Testis (tissue), 2 donors: ENCODE measurements at regions not wholly inside any gene's neighbourhood (a gene's known extent, or its start where the extent isn't known, plus 50 kb on each side); places are given as distances from the start of the nearest gene placed in this dataset.

Source experiments
- DNase-seq: peaks from one replicate; pipeline ENCODE4 v3.0.0-alpha.2; 2019
- H3K27ac ChIP-seq, 2 donors: fragments of 200-600 bp; sonication (generic); one replicate each; pipeline ENCODE4 v1.5.1; 2019
- H3K27me3 ChIP-seq: fragments of 200-600 bp; sonication (generic); one replicate; pipeline ENCODE4 v1.5.1; 2019
- H3K36me3 ChIP-seq: fragments of 200-600 bp; sonication (generic); one replicate; pipeline ENCODE4 v1.5.1; 2017; ENCODE audit warnings: low read depth; ENCODE audit errors: missing control alignments
- H3K4me1 ChIP-seq: fragments of 200-600 bp; sonication (generic); one replicate; pipeline ENCODE4 v1.5.1; 2019
- H3K4me3 ChIP-seq, 2 donors: fragments of 200-600 bp; sonication (generic); one replicate each; pipeline ENCODE4 v1.5.1; 2017 to 2019
- H3K9me3 ChIP-seq: fragments of 200-600 bp; sonication (generic); one replicate; pipeline ENCODE4 v1.5.1; 2017
- POLR2A ChIP-seq: fragments of 450-650 bp; IDR thresholded peaks from one replicate; pipeline ENCODE4 v1.6.1; 2017; ENCODE audit warnings: antibody characterized with exemption, mild to moderate bottlenecking, moderate library complexity
- WGBS, 2 donors: methylation state at CpG; one replicate each; pipeline ENCODE4 v1.1.5; 2018; 5-methylcytosine and 5-hydroxymethylcytosine counted together
- intact Hi-C: fragments of 100-400 bp; cut with DNase I; formaldehyde crosslinking; loops from one replicate; pipeline ENCODE4 v1.15.1; 2023; ENCODE audit warnings: low total_unique reads
- TF ChIP-seq, protein P1 (sequence below), 3 experiments: fragments of 450-650 bp in 2 of 3; fragments of 200-600 bp in 1 of 3; sonication (generic) in 1 of 3; IDR thresholded peaks; one replicate each; pipeline ENCODE4 v1.5.1; 2016 to 2019; ENCODE audit warnings: antibody characterized with exemption in 3 of 3, mild to moderate bottlenecking in 2 of 3, moderate library complexity in 1 of 3

DNA sequence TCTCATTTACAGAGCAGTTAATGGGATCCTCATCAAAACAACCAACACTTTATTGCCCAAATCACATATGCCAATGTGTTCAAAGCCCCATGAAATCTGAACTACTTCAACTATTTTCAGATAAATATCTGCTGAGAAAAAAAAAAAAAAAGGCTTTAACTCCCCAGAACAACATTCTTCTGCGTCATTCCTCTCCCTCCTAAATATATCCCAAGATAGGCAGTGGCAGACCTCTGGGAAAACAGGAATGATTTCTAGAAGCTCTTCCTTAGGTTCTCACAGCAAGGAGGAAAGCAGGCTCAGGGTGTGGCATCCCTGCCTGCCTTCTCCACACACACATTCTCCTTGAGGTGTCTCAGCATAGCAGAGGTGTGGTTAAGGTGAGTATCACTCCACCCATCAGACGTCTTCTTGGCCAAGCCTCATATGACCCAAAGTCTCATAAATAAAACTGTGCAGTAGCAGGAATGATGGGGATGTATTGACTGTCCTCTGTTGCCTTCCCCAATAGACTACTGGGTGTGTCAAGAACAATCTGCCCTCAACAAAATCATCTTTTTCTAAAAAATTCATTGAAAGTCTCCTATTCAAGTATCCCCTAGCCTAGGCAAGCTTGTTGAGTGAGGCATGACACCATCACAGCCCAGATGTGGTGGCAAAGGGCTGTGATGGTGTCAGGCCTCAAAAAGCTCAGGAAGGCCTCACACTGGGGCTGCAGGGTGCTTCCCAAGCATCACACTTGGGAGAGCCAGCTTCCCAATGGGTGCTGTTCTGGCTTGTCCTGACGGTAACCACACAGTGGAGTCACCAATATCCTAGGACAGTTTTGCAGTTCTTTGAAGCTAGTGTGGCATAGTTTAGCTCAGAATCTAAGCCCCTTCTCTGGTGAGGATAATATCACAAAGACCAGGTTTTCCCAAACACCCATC, 135.4 kb upstream of the SOX9 start:
- Histone ChIP-seq H3K4me1 (no peaks in the 10 kb centered on the region), H3K27ac (no peak overlapping the region), H3K4me3 (no peak overlapping the region), H3K27me3 (no peaks in the 10 kb centered on the region), H3K36me3 (no peaks in the 10 kb centered on the region), H3K9me3 (no peaks in the 10 kb centered on the region)
- 81 to 91% methylated on average over 3 of the region's 3 CpGs for WGBS, 2 donors
- intact Hi-C loops = no loop called here
- TF ChIP-seq POLR2A = no peak
- TF ChIP-seq, protein P1, sequence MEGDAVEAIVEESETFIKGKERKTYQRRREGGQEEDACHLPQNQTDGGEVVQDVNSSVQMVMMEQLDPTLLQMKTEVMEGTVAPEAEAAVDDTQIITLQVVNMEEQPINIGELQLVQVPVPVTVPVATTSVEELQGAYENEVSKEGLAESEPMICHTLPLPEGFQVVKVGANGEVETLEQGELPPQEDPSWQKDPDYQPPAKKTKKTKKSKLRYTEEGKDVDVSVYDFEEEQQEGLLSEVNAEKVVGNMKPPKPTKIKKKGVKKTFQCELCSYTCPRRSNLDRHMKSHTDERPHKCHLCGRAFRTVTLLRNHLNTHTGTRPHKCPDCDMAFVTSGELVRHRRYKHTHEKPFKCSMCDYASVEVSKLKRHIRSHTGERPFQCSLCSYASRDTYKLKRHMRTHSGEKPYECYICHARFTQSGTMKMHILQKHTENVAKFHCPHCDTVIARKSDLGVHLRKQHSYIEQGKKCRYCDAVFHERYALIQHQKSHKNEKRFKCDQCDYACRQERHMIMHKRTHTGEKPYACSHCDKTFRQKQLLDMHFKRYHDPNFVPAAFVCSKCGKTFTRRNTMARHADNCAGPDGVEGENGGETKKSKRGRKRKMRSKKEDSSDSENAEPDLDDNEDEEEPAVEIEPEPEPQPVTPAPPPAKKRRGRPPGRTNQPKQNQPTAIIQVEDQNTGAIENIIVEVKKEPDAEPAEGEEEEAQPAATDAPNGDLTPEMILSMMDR (IDR thresholded peaks at IDR 0.05) = no peak
- DNase-seq = no peak

DNA sequence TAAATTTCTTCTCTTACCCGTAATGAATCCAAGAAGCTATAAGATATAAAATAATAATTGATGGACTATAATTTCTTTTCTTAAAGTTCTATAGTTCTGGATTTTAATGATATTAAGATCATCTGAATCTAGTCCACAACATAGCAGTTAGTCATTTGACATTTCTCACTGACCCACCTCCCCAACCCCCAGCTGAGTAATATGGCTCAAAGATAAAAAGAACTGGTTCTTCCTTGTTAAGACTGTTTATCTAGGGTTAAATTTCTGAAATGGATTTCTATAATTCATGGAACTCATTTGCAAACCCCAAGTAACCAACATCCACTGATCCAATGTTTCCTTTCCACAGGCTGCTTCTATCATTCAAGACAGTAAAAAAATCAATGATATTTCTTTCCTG, 133.9 kb upstream of the SOX9 start:
- Histone ChIP-seq H3K4me1 (no peaks in the 10 kb centered on the region), H3K27me3 (no peaks in the 10 kb centered on the region), H3K27ac (no peak overlapping the region), H3K9me3 (no peaks in the 10 kb centered on the region), H3K4me3 (no peak overlapping the region), H3K36me3 (no peaks in the 10 kb centered on the region)
- intact Hi-C loops = no loop called here
- WGBS, 2 donors = 96 to 97% methylated on average over 1 of the region's 1 CpG
- TF ChIP-seq, protein P1 (IDR thresholded peaks at IDR 0.05) = no peak
- TF ChIP-seq POLR2A = no peak
- DNase-seq = no peak

DNA sequence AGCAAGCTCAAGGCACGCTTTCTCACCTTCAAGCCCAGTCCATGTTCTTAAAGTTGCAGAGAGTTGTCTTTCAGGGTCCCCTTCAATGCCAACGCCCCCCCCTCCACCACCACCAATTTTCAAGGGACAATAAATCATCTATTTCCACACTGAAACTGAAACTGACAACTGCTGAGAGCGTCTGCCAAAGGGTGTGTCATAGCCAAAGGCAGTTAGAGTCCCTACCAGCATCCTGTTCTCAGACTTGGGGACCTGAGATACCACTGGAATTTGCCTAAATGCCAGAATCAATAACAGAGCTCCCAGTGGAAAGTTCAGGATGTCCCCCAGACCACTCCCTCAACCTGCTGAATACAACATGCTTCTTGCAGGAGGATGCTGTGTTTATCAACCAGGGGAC, 133.2 kb upstream of the SOX9 start:
- intact Hi-C loops = no loop called here
- no peak overlapping the region for H3K27ac ChIP-seq
- TF ChIP-seq, protein P1 (IDR thresholded peaks at IDR 0.05) = no peak
- TF ChIP-seq POLR2A = no peak
- no peak for DNase-seq
- no peak overlapping the region for H3K4me3 ChIP-seq
- H3K9me3 ChIP-seq = no peaks in the 10 kb centered on the region
- no peaks in the 10 kb centered on the region for H3K4me1 ChIP-seq
- H3K27me3 ChIP-seq = no peaks in the 10 kb centered on the region
- no peaks in the 10 kb centered on the region for H3K36me3 ChIP-seq
- WGBS, 2 donors = 47 to 58% methylated on average over 3 of the region's 3 CpGs

DNA sequence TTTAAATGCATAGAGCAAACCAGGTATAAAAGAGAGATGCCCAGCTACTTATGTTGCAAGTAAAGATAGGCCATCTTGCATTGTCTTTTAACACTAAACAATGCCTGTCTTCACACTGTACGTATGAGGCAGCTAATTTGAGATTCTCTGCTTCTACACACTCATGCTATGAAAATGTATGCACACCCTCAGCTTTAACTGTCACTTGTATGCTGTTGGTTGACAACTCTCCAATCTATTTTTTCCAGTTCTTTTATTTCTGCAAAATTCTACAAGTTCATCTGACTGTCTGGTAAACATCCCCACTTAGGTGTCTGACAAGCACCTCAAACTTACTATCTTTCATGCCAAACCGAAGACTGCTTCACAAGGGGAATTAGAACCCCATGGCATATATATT, 131.7 kb upstream of the SOX9 start:
- WGBS, 2 donors = 79 to 81% methylated on average over 2 of the region's 2 CpGs
- no peak for DNase-seq
- TF ChIP-seq, protein P1 (IDR thresholded peaks at IDR 0.05) = no peak
- TF ChIP-seq POLR2A = no peak

DNA sequence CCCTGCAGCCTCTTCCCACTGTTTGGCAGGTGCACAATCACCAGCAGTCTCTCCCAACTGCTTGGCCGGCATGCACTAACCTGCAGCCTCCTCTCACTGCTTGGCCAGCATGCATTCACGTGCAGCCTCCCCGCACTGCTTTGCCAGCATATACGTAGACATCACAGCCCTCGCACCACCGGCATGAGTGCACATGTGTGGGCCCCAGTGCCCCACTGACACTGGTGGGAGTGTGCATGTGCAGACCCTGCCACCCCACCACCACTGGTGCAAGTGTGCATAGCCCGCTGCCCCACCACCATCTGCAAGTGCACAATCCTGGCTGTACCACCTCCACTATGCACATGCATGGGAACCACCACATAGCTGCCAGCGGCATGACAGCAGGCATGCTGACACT, 127.5 kb upstream of the SOX9 start:
- no peaks in the 10 kb centered on the region for H3K27me3 ChIP-seq
- H3K36me3 ChIP-seq = no peaks in the 10 kb centered on the region
- intact Hi-C loops = no loop called here
- no peaks in the 10 kb centered on the region for H3K9me3 ChIP-seq
- no peaks in the 10 kb centered on the region for H3K4me1 ChIP-seq
- no peak for DNase-seq
- H3K4me3 ChIP-seq = no peak overlapping the region
- H3K27ac ChIP-seq = no peak overlapping the region
- 90 to 96% methylated on average over 8 of the region's 8 CpGs for WGBS, 2 donors
- no peak for TF ChIP-seq POLR2A
- TF ChIP-seq, protein P1 (IDR thresholded peaks at IDR 0.05) = no peak

More for the DNA sequence above, 131.7 kb upstream of the SOX9 start:
- Histone ChIP-seq H3K36me3 (no peaks in the 10 kb centered on the region), H3K9me3 (no peaks in the 10 kb centered on the region), H3K4me1 (no peaks in the 10 kb centered on the region), H3K4me3 (no peak overlapping the region), H3K27ac (no peak overlapping the region), H3K27me3 (no peaks in the 10 kb centered on the region)
- intact Hi-C loops = no loop called here
